ENCODE measurements at regions not wholly inside any gene's neighbourhood (a gene's known extent, or its start where the extent isn't known, plus 50 kb on each side); places are given as distances from the start of the nearest gene placed in this dataset.
"Not testable (repeated sequence)": the region's sequence is repeated elsewhere in the genome, so short reads cannot be mapped to it uniquely, and the experiment has no call there.

DNA sequence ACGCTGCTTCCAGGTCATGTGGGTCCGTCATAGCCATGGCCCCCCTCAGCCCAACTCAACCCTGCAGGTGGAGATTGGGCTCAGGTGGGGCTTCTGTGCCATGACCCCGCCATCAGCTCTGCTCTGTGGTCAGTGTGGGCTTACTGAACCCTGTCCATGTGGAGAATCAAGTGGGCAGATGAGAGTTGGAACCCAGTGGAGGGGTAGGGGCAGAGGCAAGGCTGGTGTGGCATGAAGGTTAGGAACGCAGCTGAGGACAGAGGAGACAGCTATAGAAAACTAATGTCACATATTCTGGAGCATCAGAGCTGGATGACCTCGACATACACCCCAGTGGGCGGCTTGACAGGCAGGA is 355.9 kb downstream of the PTPRU start:
- Histone ChIP-seq H3K4me3 (ENCODE audit: low read depth, low read length) (no peak overlapping the region), H3K27me3 (ENCODE audit: control insufficient read depth, insufficient read depth, low read length) (no peaks in the 10 kb centered on the region), H3K36me3 (ENCODE audit: control insufficient read depth, insufficient read depth, low read length) (no peaks in the 10 kb centered on the region)
- DNase-seq (ENCODE audit: low read depth), result no peak
- TF ChIP-seq, protein P1, sequence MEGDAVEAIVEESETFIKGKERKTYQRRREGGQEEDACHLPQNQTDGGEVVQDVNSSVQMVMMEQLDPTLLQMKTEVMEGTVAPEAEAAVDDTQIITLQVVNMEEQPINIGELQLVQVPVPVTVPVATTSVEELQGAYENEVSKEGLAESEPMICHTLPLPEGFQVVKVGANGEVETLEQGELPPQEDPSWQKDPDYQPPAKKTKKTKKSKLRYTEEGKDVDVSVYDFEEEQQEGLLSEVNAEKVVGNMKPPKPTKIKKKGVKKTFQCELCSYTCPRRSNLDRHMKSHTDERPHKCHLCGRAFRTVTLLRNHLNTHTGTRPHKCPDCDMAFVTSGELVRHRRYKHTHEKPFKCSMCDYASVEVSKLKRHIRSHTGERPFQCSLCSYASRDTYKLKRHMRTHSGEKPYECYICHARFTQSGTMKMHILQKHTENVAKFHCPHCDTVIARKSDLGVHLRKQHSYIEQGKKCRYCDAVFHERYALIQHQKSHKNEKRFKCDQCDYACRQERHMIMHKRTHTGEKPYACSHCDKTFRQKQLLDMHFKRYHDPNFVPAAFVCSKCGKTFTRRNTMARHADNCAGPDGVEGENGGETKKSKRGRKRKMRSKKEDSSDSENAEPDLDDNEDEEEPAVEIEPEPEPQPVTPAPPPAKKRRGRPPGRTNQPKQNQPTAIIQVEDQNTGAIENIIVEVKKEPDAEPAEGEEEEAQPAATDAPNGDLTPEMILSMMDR (IDR thresholded peaks at IDR 0.05; ENCODE audit: insufficient read depth, low read length, poor library complexity, severe bottlenecking), result no peak

- TF ChIP-seq, protein P1 (IDR thresholded peaks at IDR 0.05; ENCODE audit: insufficient read depth, low read length, poor library complexity, severe bottlenecking), result no peak
- DNase-seq (ENCODE audit: low read depth), result no peak
- H3K27me3 ChIP-seq (ENCODE audit: control insufficient read depth, insufficient read depth, low read length), result no peaks in the 10 kb centered on the region
- no peaks in the 10 kb centered on the region for H3K36me3 ChIP-seq (ENCODE audit: control insufficient read depth, insufficient read depth, low read length)
- H3K4me3 ChIP-seq (ENCODE audit: low read depth, low read length), result no peak overlapping the region
Observed at GRCh38 chr1:29591601-29592260, 355.4 kb downstream of the PTPRU start.

DNA sequence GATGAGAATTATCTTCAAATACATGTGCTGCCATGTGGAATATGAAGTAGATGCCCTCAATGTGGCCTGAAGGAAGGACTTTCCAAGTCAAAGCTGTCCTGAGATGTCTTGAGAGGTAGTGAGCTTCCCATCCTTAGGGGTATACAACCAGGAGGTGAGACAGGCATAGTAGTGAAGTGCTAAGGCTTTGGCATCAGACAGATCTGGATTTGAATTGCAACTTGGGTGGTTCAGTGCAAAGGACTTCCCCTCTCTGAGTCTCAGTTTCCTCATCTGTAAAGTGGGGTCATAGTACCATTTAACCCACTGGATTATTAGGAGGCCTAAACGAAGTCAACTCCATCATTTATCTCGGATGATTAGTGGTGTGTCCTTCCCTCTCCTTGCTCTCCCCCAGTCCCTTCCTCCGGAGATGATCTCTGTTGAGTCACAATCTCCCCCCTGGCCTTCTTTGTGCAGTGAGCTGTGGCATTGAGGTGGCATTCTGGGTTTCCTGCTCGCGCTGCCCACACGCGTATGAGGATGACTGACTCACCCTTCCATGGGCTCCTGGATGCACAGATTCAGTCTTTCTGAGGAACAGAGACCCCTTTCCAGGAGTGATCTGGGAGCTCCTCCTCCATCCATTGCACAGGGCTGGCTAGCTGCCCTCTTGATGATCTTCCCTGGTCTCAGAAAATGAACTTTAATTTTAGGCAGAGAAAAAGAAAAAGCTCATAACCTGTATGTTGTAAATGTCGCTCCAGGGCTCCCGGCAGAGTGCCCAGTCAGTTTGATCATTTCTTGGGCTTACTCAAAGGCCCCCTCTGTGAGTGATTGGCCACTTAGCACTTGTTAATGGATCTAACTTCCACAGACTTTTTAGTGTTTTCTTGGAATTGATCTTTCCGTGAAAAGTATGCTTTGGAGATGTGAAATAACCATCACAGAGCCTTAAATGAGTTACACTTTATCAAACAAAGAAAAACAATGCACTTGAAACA is 354.6 kb downstream of the PTPRU start:
- Histone ChIP-seq H3K36me3 (ENCODE audit: control insufficient read depth, insufficient read depth, low read length) (no peaks in the 10 kb centered on the region), H3K4me3 (ENCODE audit: low read depth, low read length) (no peak overlapping the region), H3K27me3 (ENCODE audit: control insufficient read depth, insufficient read depth, low read length) (no peaks in the 10 kb centered on the region)
- TF ChIP-seq, protein P1 (IDR thresholded peaks at IDR 0.05; ENCODE audit: insufficient read depth, low read length, poor library complexity, severe bottlenecking), result no peak
- DNase-seq (ENCODE audit: low read depth), result peak; percentile 85

- H3K4me3 ChIP-seq (ENCODE audit: low read depth, low read length); DNase-seq (ENCODE audit: low read depth); H3K36me3 ChIP-seq (ENCODE audit: control insufficient read depth, insufficient read depth, low read length); H3K27me3 ChIP-seq (ENCODE audit: control insufficient read depth, insufficient read depth, low read length): not testable (repeated sequence)
Observed at GRCh38 chr1:29589716-29590115, 353.4 kb downstream of the PTPRU start.

- Histone ChIP-seq H3K4me3 (ENCODE audit: low read depth, low read length) (no peak overlapping the region), H3K27me3 (ENCODE audit: control insufficient read depth, insufficient read depth, low read length) (no peaks in the 10 kb centered on the region), H3K36me3 (ENCODE audit: control insufficient read depth, insufficient read depth, low read length) (no peaks in the 10 kb centered on the region)
- no peak for DNase-seq (ENCODE audit: low read depth)
- TF ChIP-seq, protein P1 (IDR thresholded peaks at IDR 0.05; ENCODE audit: insufficient read depth, low read length, poor library complexity, severe bottlenecking), result no peak
Observed at GRCh38 chr1:29586991-29587745, 350.8 kb downstream of the PTPRU start.

GRCh38 chr1:29586215-29586614 is 349.9 kb downstream of the PTPRU start:
- DNase-seq (ENCODE audit: low read depth), result no peak
- TF ChIP-seq, protein P1 (IDR thresholded peaks at IDR 0.05; ENCODE audit: insufficient read depth, low read length, poor library complexity, severe bottlenecking), result no peak

More at GRCh38 chr1:29586215-29586614, 349.9 kb downstream of the PTPRU start:
- Histone ChIP-seq H3K36me3 (ENCODE audit: control insufficient read depth, insufficient read depth, low read length) (no peaks in the 10 kb centered on the region), H3K27me3 (ENCODE audit: control insufficient read depth, insufficient read depth, low read length) (no peaks in the 10 kb centered on the region), H3K4me3 (ENCODE audit: low read depth, low read length) (no peak overlapping the region)

All from kidney epithelial cell (primary cell).